ENCODE measurements at regions not wholly inside any gene's neighbourhood (a gene's known extent, or its start where the extent isn't known, plus 50 kb on each side); places are given as distances from the start of the nearest gene placed in this dataset.

- Histone ChIP-seq H3K9me3 (no peaks in the 10 kb centered on the region), H3K36me3 (no peaks in the 10 kb centered on the region), H3K4me3 (ENCODE audit: low read depth, low read length) (no peak overlapping the region), H3K4me1 (no peaks in the 10 kb centered on the region), H3K27me3 (no peaks in the 10 kb centered on the region)
- TF ChIP-seq CTCF (IDR thresholded peaks at IDR 0.05; ENCODE audit: low read depth, low read length), result no peak
- DNase-seq, result no peak
These were observed 126.6 kb upstream of the BET1 start for GRCh38 chr7:94130716-94131115.

GRCh38 chr7:94133460-94133859, 129.3 kb upstream of the BET1 start:
- H3K36me3 ChIP-seq, result no peaks in the 10 kb centered on the region
- TF ChIP-seq CTCF (IDR thresholded peaks at IDR 0.05; ENCODE audit: low read depth, low read length), result no peak
- no peaks in the 10 kb centered on the region for H3K9me3 ChIP-seq

GRCh38 chr7:94135180-94135579, 131.0 kb upstream of the BET1 start:
- TF ChIP-seq CTCF (IDR thresholded peaks at IDR 0.05; ENCODE audit: low read depth, low read length), result no peak
- H3K4me1 ChIP-seq, result no peaks in the 10 kb centered on the region
- no peak overlapping the region for H3K4me3 ChIP-seq (ENCODE audit: low read depth, low read length)
- no peaks in the 10 kb centered on the region for H3K36me3 ChIP-seq
- no peak for DNase-seq
- H3K27me3 ChIP-seq, result no peaks in the 10 kb centered on the region
- no peaks in the 10 kb centered on the region for H3K9me3 ChIP-seq

More at GRCh38 chr7:94133460-94133859, 129.3 kb upstream of the BET1 start:
- no peaks in the 10 kb centered on the region for H3K27me3 ChIP-seq
- no peak overlapping the region for H3K4me3 ChIP-seq (ENCODE audit: low read depth, low read length)
- no peak for DNase-seq
- H3K4me1 ChIP-seq, result no peaks in the 10 kb centered on the region

- no peak for DNase-seq
- Histone ChIP-seq H3K4me3 (ENCODE audit: low read depth, low read length) (no peak overlapping the region), H3K27me3 (no peaks in the 10 kb centered on the region; the same call in 1 of the 2 replicates), H3K4me1 (no peaks in the 10 kb centered on the region), H3K9me3 (no peaks in the 10 kb centered on the region), H3K36me3 (no peaks in the 10 kb centered on the region)
- TF ChIP-seq CTCF (IDR thresholded peaks at IDR 0.05; ENCODE audit: low read depth, low read length), result no peak
These were observed 138.1 kb upstream of the BET1 start for GRCh38 chr7:94142281-94142680.

- H3K27me3 ChIP-seq, result no peaks in the 10 kb centered on the region; the same call in 1 of the 2 replicates
- H3K4me3 ChIP-seq (ENCODE audit: low read depth, low read length), result no peak overlapping the region
- no peak for DNase-seq
- TF ChIP-seq CTCF (IDR thresholded peaks at IDR 0.05; ENCODE audit: low read depth, low read length), result no peak
- H3K9me3 ChIP-seq, result no peaks in the 10 kb centered on the region
- H3K36me3 ChIP-seq, result no peaks in the 10 kb centered on the region
- H3K4me1 ChIP-seq, result no peaks in the 10 kb centered on the region
These were observed 141.4 kb upstream of the BET1 start for GRCh38 chr7:94145602-94146001.

- H3K36me3 ChIP-seq, result no peaks in the 10 kb centered on the region
- DNase-seq, result no peak
- H3K4me3 ChIP-seq (ENCODE audit: low read depth, low read length), result no peak overlapping the region
- TF ChIP-seq CTCF (IDR thresholded peaks at IDR 0.05; ENCODE audit: low read depth, low read length), result no peak
- H3K9me3 ChIP-seq, result no peaks in the 10 kb centered on the region
- H3K4me1 ChIP-seq, result no peaks in the 10 kb centered on the region
- no peaks in the 10 kb centered on the region for H3K27me3 ChIP-seq
These were observed 142.3 kb upstream of the BET1 start for GRCh38 chr7:94146408-94146807.
